ENCODE measurements at regions not wholly inside any gene's neighbourhood (a gene's known extent, or its start where the extent isn't known, plus 50 kb on each side); places are given as distances from the start of the nearest gene placed in this dataset.

DNA sequence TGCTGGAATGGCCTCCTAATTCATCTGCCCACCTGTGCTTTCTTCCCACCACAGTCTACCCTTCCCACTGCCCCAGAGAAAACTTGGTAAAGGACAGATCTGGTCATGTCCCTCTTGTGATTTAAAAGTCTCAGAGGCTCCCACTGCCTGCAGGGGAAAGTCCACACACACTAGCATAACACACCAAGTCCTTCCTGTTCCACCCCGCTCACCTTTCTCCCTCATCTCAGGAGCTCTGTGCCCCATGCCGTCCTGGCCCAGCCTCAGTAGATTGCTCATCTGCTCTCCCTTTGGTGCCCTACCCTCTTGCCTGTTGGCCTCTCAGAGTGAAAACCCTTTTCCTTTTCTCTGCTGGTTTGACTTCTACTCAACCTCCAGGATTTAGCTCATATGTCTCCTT is 111.4 kb upstream of the MAP3K1 start:
- ATAC-seq (no peak), DNase-seq (no peak)
- WGBS (ENCODE audit: insufficient coverage, low coverage, low lambda C conversion rate, missing lambda C conversion rate): 67% methylated on average over 1 of the region's 2 CpGs
- intact Hi-C loops (cut with DNase I): no loop called here
- Histone ChIP-seq H3K9me3 (no peaks in the 10 kb centered on the region), H3K4me3 (no peak overlapping the region), H3K36me3 (no peaks in the 10 kb centered on the region), H3K27me3 (no peaks in the 10 kb centered on the region), H3K27ac (no peak overlapping the region), H3K4me1 (no peaks in the 10 kb centered on the region)
- TF ChIP-seq POLR2A (IDR thresholded peaks at IDR 0.05): no peak
- TF ChIP-seq CTCF (IDR thresholded peaks at IDR 0.05): no peak

DNA sequence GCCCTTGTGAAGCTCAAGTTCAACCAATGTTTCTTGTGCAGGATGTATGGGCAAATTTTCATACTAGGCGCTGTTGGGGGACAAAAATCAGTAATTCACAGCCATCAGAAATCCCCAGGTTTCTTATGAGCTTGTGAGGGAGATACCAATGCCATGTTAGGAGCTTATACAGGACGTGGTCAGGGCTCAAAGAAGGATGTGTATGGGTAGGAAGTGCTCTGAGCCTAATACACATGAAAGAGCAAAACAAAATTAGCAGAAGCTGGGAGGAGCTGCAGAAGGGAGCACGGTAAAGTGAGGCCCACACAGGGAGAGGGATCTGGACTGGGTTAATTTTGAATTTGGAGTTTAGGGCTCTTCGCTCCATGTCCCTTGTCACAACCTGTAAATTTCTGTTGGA is 114.6 kb upstream of the MAP3K1 start:
- intact Hi-C loops (cut with DNase I): no loop called here
- Histone ChIP-seq H3K9me3 (no peaks in the 10 kb centered on the region), H3K36me3 (no peaks in the 10 kb centered on the region), H3K27ac (no peak overlapping the region), H3K4me3 (no peak overlapping the region), H3K27me3 (no peaks in the 10 kb centered on the region), H3K4me1 (no peaks in the 10 kb centered on the region)
- 57% methylated on average over 4 of the region's 4 CpGs for WGBS (ENCODE audit: insufficient coverage, low coverage, low lambda C conversion rate, missing lambda C conversion rate)
- DNase-seq (no peak), ATAC-seq (no peak)
- TF ChIP-seq CTCF (IDR thresholded peaks at IDR 0.05) (no peak), POLR2A (IDR thresholded peaks at IDR 0.05) (no peak)

GRCh38 chr5:56699538-56699937 is 115.8 kb upstream of the MAP3K1 start:
- Histone ChIP-seq H3K4me3 (no peak overlapping the region), H3K36me3 (no peaks in the 10 kb centered on the region), H3K27ac (no peak overlapping the region), H3K27me3 (no peaks in the 10 kb centered on the region), H3K4me1 (no peaks in the 10 kb centered on the region), H3K9me3 (no peaks in the 10 kb centered on the region)
- DNase-seq: no peak
- no peak for ATAC-seq
- no peak for TF ChIP-seq POLR2A (IDR thresholded peaks at IDR 0.05)
- TF ChIP-seq CTCF (IDR thresholded peaks at IDR 0.05): no peak
- WGBS (ENCODE audit: insufficient coverage, low coverage, low lambda C conversion rate, missing lambda C conversion rate): 55% methylated on average over 8 of the region's 8 CpGs
- intact Hi-C loops (cut with DNase I): no loop called here

DNA sequence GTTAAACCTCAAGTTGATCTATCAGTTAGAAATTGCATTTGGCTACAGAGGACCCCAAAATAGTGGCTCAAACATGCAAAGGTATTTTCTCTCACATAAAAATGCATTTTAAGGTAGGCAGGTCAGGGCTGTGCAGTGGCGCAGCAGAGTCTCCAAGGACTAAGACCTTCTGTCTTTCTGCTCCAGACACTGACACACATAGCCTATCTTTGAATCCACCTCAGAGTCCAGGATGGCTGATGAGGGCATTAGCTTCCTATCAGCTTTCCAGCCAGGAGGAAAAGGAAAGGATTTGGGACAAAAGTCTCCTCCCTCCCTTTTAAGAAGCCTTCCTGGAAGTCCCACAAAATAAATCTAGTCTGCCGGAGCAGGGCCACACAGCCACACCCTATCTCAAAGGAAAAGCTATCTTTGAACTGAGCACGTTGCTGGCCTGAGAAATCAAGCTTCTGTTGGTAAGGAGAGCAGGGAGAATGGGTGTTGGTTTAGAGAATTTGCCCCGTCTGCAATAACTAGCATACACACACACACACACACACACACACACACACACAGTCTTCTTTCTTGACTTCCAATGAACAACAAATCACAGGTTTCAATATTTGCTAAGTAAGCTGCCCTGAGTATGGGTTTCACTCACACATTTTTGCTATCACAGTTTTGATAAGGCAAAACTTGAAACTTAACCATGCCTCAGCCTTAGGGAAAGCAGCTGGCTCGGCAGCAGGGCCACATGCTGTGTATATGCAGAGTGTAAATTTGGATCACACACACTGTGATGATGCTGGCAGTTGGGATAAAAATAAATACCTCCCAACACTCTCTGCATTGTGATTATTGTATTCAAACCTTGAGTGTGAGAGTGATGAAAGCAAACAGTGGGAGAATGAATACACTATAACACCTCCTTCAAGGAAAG is 116.6 kb upstream of the MAP3K1 start:
- ATAC-seq (no peak), DNase-seq (no peak)
- Histone ChIP-seq H3K36me3 (no peaks in the 10 kb centered on the region), H3K27me3 (no peaks in the 10 kb centered on the region), H3K4me1 (no peaks in the 10 kb centered on the region), H3K4me3 (no peak overlapping the region), H3K27ac (no peak overlapping the region), H3K9me3 (no peaks in the 10 kb centered on the region)
- WGBS (ENCODE audit: insufficient coverage, low coverage, low lambda C conversion rate, missing lambda C conversion rate): 51% methylated on average over 4 of the region's 5 CpGs
- intact Hi-C loops (cut with DNase I): no loop called here
- TF ChIP-seq POLR2A (IDR thresholded peaks at IDR 0.05): no peak
- no peak for TF ChIP-seq CTCF (IDR thresholded peaks at IDR 0.05)

Data from right lobe of liver (tissue), 6 donors.